HEK293 (cell line): ENCODE measurements at regions not wholly inside any gene's neighbourhood (a gene's known extent, or its start where the extent isn't known, plus 50 kb on each side); places are given as distances from the start of the nearest gene placed in this dataset.
A peak's percentile ranks its signal among the peaks of the same experiment; 100 is the strongest.

Experiments
- CTCF ChIA-PET: fragments of 350-600 bp; formaldehyde crosslinking; extraction: SDS; loops from one replicate; lab custom pipeline; 2021; ENCODE audit warnings: antibody characterized with exemption; lab: Yijun Ruan, JAX
- POLR2A ChIA-PET: fragments of 300-600 bp; formaldehyde crosslinking; extraction: SDS; loops from one replicate; lab custom pipeline; 2020; ENCODE audit warnings: antibody characterized with exemption, inconsistent platforms; lab: Yijun Ruan, JAX
- H3K27ac ChIP-seq: fragments of 200-500 bp; sonication (Bioruptor generic); 2 replicates; pipeline ENCODE4 v1.5.1; 2014; ENCODE audit warnings: low read depth, low read length, control low read depth, inconsistent platforms; ENCODE audit errors: extremely low read depth
- H3K36me3 ChIP-seq, 2 experiments: fragments of 200-500 bp in 1 of 2; sonication (Bioruptor generic) in 1 of 2; 1 replicate in 1 of 2; 2 replicates in 1 of 2; pipeline ENCODE4 v1.5.1; 2014 to 2017; ENCODE audit warnings: inconsistent platforms in 2 of 2, low read length in 2 of 2; ENCODE audit not compliant: control insufficient read depth in 2 of 2, insufficient read depth in 1 of 2
- H3K4me1 ChIP-seq: fragments of 200-500 bp; sonication (Bioruptor generic); 2 replicates; pipeline ENCODE4 v1.5.1; 2014; ENCODE audit warnings: mild to moderate bottlenecking, low read length, inconsistent platforms; ENCODE audit not compliant: control insufficient read depth, insufficient read depth
- H3K4me3 ChIP-seq: 2 replicates; pipeline ENCODE4 v1.5.1; 2011; ENCODE audit warnings: low read depth, mild to moderate bottlenecking, control low read depth, low read length, moderate library complexity
- H3K9me3 ChIP-seq: fragments of 200-500 bp; sonication (Bioruptor generic); 2 replicates; pipeline ENCODE4 v1.5.1; 2014; ENCODE audit warnings: low read depth, low read length, inconsistent platforms; ENCODE audit not compliant: control insufficient read depth, insufficient read depth
- AEBP2 ChIP-seq: fragments of 450-650 bp; formaldehyde crosslinking; IDR thresholded peaks from 2 replicates; pipeline ENCODE4 v1.5.1; 2016; ENCODE audit warnings: missing biosample characterization, missing genetic modification characterization, borderline replicate concordance
- FEZF1 ChIP-seq: fragments of 450-650 bp; formaldehyde crosslinking; IDR thresholded peaks from 2 replicates; pipeline ENCODE4 v1.5.1; 2016; ENCODE audit warnings: missing biosample characterization, missing genetic modification characterization
- GFI1B ChIP-seq: fragments of 450-650 bp; formaldehyde crosslinking; IDR thresholded peaks from 2 replicates; pipeline ENCODE4 v1.5.1; 2016; ENCODE audit warnings: missing biosample characterization, missing genetic modification characterization
- HOXD13 ChIP-seq: sonication (generic); formaldehyde crosslinking; IDR thresholded peaks from 2 replicates; pipeline ENCODE4 v1.8.0; 2022; ENCODE audit warnings: missing genetic modification reagents, borderline replicate concordance
- OSR2 ChIP-seq: fragments of 450-650 bp; formaldehyde crosslinking; IDR thresholded peaks from 2 replicates; pipeline ENCODE4 v1.5.1; 2016; ENCODE audit warnings: missing biosample characterization, missing genetic modification characterization
- TRIM28 ChIP-seq: IDR thresholded peaks from 2 replicates; pipeline ENCODE4 v1.6.1; 2011; ENCODE audit warnings: low read length, control low read depth, borderline replicate concordance
- YY1 ChIP-seq: fragments of 450-650 bp; formaldehyde crosslinking; IDR thresholded peaks from 2 replicates; pipeline ENCODE4 v1.5.1; 2018; ENCODE audit warnings: missing biosample characterization, missing genetic modification characterization
- ZBTB17 ChIP-seq: fragments of 450-650 bp; formaldehyde crosslinking; IDR thresholded peaks from 2 replicates; pipeline ENCODE4 v1.5.1; 2016; ENCODE audit warnings: missing biosample characterization, missing genetic modification characterization
- ZBTB20 ChIP-seq: fragments of 450-650 bp; formaldehyde crosslinking; IDR thresholded peaks from 2 replicates; pipeline ENCODE4 v1.5.1; 2016; ENCODE audit warnings: missing biosample characterization, missing genetic modification characterization
- ZBTB21 ChIP-seq: fragments of 450-650 bp; formaldehyde crosslinking; IDR thresholded peaks from 2 replicates; pipeline ENCODE4 v1.5.1; 2017; ENCODE audit warnings: missing biosample characterization, missing genetic modification characterization
- ZEB2 ChIP-seq: fragments of 450-650 bp; formaldehyde crosslinking; IDR thresholded peaks from 2 replicates; pipeline ENCODE4 v1.5.1; 2016; ENCODE audit warnings: missing biosample characterization, missing genetic modification characterization
- ZNF133 ChIP-seq: fragments of 450-650 bp; formaldehyde crosslinking; IDR thresholded peaks from 2 replicates; pipeline ENCODE4 v1.5.1; 2016; ENCODE audit warnings: missing biosample characterization, missing genetic modification characterization
- ZNF138 ChIP-seq: fragments of 450-650 bp; formaldehyde crosslinking; IDR thresholded peaks from 2 replicates; pipeline ENCODE4 v1.5.1; 2016; ENCODE audit warnings: missing biosample characterization, missing genetic modification characterization, borderline replicate concordance
- ZNF169 ChIP-seq: fragments of 450-650 bp; formaldehyde crosslinking; IDR thresholded peaks from 2 replicates; pipeline ENCODE4 v1.5.1; 2016; ENCODE audit warnings: missing biosample characterization, missing genetic modification characterization
- ZNF2 ChIP-seq: fragments of 450-650 bp; formaldehyde crosslinking; IDR thresholded peaks from 2 replicates; pipeline ENCODE4 v1.5.1; 2016; ENCODE audit warnings: missing biosample characterization, missing genetic modification characterization
- ZNF280C ChIP-seq: fragments of 450-650 bp; formaldehyde crosslinking; IDR thresholded peaks from 2 replicates; pipeline ENCODE4 v1.5.1; 2016; ENCODE audit warnings: missing biosample characterization, missing genetic modification characterization
- ZNF335 ChIP-seq: fragments of 450-650 bp; formaldehyde crosslinking; conservative IDR thresholded peaks from 2 replicates; pipeline ENCODE4 v1.5.1; 2016; ENCODE audit warnings: missing biosample characterization, missing genetic modification characterization
- ZNF354C ChIP-seq: fragments of 450-650 bp; formaldehyde crosslinking; IDR thresholded peaks from 2 replicates; pipeline ENCODE4 v1.5.1; 2016; ENCODE audit warnings: missing biosample characterization, missing genetic modification characterization, low read depth, borderline replicate concordance
- ZNF366 ChIP-seq: fragments of 450-650 bp; formaldehyde crosslinking; conservative IDR thresholded peaks from 2 replicates; pipeline ENCODE4 v1.5.1; 2016; ENCODE audit warnings: missing biosample characterization, missing genetic modification characterization
- ZNF394 ChIP-seq: fragments of 450-650 bp; formaldehyde crosslinking; IDR thresholded peaks from 2 replicates; pipeline ENCODE4 v1.5.1; 2016; ENCODE audit warnings: missing biosample characterization, missing genetic modification characterization, mild to moderate bottlenecking, moderate library complexity, borderline replicate concordance
- ZNF48 ChIP-seq: fragments of 450-650 bp; formaldehyde crosslinking; IDR thresholded peaks from 2 replicates; pipeline ENCODE4 v1.5.1; 2016; ENCODE audit warnings: missing biosample characterization, missing genetic modification characterization
- ZNF514 ChIP-seq: fragments of 450-650 bp; formaldehyde crosslinking; IDR thresholded peaks from 2 replicates; pipeline ENCODE4 v1.5.1; 2016; ENCODE audit warnings: missing biosample characterization, missing genetic modification characterization
- ZNF529 ChIP-seq: fragments of 450-650 bp; formaldehyde crosslinking; IDR thresholded peaks from 2 replicates; pipeline ENCODE4 v1.5.1; 2017; ENCODE audit warnings: missing genetic modification characterization, missing biosample characterization; ENCODE audit not compliant: insufficient replicate concordance
- ZNF629 ChIP-seq: fragments of 450-650 bp; formaldehyde crosslinking; IDR thresholded peaks from 2 replicates; pipeline ENCODE4 v1.5.1; 2017; ENCODE audit warnings: missing biosample characterization, missing genetic modification characterization
- ZNF664 ChIP-seq: fragments of 450-650 bp; formaldehyde crosslinking; IDR thresholded peaks from 2 replicates; pipeline ENCODE4 v1.5.1; 2016; ENCODE audit warnings: missing biosample characterization, missing genetic modification characterization
- ZNF785 ChIP-seq: fragments of 450-650 bp; formaldehyde crosslinking; IDR thresholded peaks from 2 replicates; pipeline ENCODE4 v1.5.1; 2016; ENCODE audit warnings: missing biosample characterization, missing genetic modification characterization
- TF ChIP-seq, protein P1 (sequence below): fragments of 450-650 bp; formaldehyde crosslinking; IDR thresholded peaks from 2 replicates; pipeline ENCODE4 v1.5.1; 2017; ENCODE audit warnings: missing biosample characterization, missing genetic modification characterization
- TF ChIP-seq, protein P2 (sequence below): fragments of 450-650 bp; formaldehyde crosslinking; IDR thresholded peaks from 2 replicates; pipeline ENCODE4 v1.5.1; 2016; ENCODE audit warnings: missing biosample characterization, missing genetic modification characterization
- TF ChIP-seq, protein P3 (sequence below): fragments of 450-650 bp; formaldehyde crosslinking; IDR thresholded peaks from 2 replicates; pipeline ENCODE4 v1.5.1; 2017; ENCODE audit warnings: missing biosample characterization, missing genetic modification characterization

DNA sequence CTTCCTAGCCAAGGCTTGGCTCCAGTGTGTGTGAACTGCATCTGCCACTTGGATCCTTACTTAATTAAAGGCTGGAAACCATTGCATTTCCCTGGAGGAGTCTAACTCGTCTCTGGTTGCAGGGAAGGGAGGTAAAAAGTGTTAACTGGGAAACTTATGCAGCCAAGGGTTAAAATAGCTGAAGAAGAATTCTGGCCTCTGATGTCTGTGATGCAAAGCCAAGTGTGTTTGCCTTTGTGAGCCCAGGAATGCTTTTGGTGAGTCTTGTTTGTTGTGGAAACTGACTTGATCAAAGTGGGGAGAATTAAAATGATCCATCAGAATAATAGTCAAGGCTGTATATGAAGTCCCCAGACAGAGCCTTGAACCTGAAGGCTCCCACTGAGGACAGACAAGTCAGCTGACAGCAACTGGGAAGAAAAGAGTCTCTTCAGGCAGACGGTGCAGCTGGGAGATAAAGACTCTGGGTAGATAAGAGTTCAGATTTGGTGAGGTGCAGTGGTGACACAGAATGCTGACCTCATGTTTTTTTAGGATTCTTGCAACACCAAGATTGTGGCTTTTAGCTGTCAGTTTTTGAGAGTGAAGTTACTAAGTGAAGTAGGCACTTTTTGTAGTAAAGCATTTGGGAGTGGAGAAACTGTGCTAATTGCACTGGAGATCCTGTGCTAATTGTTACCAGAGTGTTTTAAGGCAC is 59.5 kb upstream of the WLS start:
- Histone ChIP-seq H3K36me3 (no peaks in the 10 kb centered on the region), H3K4me1 (peaks cover 7% of the 10 kb centered on the region), H3K9me3 (no peaks in the 10 kb centered on the region), H3K4me3 (no peak overlapping the region), H3K27ac (no peak overlapping the region)
- CTCF ChIA-PET: no interaction called here
- POLR2A ChIA-PET: interaction anchor here (0.8 kb wide), 1 partner anchor 60 kb away, joined by 3 read pairs; the partner anchor contains the start of gene WLS
- TF ChIP-seq ZBTB17: peak; percentile 15; the same call in 1 of the 2 replicates
- no peak for TF ChIP-seq ZNF169 (tag by site-specific recombination)
- TF ChIP-seq, protein P1, sequence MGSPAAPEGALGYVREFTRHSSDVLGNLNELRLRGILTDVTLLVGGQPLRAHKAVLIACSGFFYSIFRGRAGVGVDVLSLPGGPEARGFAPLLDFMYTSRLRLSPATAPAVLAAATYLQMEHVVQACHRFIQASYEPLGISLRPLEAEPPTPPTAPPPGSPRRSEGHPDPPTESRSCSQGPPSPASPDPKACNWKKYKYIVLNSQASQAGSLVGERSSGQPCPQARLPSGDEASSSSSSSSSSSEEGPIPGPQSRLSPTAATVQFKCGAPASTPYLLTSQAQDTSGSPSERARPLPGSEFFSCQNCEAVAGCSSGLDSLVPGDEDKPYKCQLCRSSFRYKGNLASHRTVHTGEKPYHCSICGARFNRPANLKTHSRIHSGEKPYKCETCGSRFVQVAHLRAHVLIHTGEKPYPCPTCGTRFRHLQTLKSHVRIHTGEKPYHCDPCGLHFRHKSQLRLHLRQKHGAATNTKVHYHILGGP (tag by site-specific recombination): no peak
- TF ChIP-seq ZNF335 (tag by site-specific recombination): peak; percentile 72
- TF ChIP-seq HOXD13 (CRISPR knock-in tag): no peak
- TF ChIP-seq ZEB2: 0 out of 2 replicates have a peak, but pooled peaks have one; percentile 23
- no peak for TF ChIP-seq ZNF514 (tag by site-specific recombination)
- TF ChIP-seq ZNF48 (tag by site-specific recombination): no peak
- TF ChIP-seq ZNF394: 0 out of 2 replicates have a peak, but pooled peaks have one; percentile 31
- TF ChIP-seq AEBP2 (tag by site-specific recombination): no peak
- TF ChIP-seq ZNF138 (tag by site-specific recombination): no peak
- TF ChIP-seq, protein P2, sequence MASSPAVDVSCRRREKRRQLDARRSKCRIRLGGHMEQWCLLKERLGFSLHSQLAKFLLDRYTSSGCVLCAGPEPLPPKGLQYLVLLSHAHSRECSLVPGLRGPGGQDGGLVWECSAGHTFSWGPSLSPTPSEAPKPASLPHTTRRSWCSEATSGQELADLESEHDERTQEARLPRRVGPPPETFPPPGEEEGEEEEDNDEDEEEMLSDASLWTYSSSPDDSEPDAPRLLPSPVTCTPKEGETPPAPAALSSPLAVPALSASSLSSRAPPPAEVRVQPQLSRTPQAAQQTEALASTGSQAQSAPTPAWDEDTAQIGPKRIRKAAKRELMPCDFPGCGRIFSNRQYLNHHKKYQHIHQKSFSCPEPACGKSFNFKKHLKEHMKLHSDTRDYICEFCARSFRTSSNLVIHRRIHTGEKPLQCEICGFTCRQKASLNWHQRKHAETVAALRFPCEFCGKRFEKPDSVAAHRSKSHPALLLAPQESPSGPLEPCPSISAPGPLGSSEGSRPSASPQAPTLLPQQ: peak; percentile 66; the same call in 1 of the 2 replicates
- TF ChIP-seq TRIM28: peak; percentile 72; the same call in 1 of the 2 replicates
- peak; percentile 34; the same call in 1 of the 2 replicates for TF ChIP-seq ZNF366 (tag by site-specific recombination)
- TF ChIP-seq ZBTB21: peak; percentile 57
- no peak for TF ChIP-seq ZNF785 (tag by site-specific recombination)
- TF ChIP-seq, protein P3, sequence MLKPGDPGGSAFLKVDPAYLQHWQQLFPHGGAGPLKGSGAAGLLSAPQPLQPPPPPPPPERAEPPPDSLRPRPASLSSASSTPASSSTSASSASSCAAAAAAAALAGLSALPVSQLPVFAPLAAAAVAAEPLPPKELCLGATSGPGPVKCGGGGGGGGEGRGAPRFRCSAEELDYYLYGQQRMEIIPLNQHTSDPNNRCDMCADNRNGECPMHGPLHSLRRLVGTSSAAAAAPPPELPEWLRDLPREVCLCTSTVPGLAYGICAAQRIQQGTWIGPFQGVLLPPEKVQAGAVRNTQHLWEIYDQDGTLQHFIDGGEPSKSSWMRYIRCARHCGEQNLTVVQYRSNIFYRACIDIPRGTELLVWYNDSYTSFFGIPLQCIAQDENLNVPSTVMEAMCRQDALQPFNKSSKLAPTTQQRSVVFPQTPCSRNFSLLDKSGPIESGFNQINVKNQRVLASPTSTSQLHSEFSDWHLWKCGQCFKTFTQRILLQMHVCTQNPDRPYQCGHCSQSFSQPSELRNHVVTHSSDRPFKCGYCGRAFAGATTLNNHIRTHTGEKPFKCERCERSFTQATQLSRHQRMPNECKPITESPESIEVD (tag by site-specific recombination): peak; percentile 64
- no peak for TF ChIP-seq ZNF529
- no peak; the same call in 1 of the 2 replicates for TF ChIP-seq ZNF664 (tag by site-specific recombination)
- TF ChIP-seq GFI1B (tag by site-specific recombination): no peak
- TF ChIP-seq ZBTB20 (tag by site-specific recombination): no peak
- no peak for TF ChIP-seq YY1 (tag by site-specific recombination)
- TF ChIP-seq FEZF1 (tag by site-specific recombination): peak; percentile 32; the same call in 1 of the 2 replicates
- TF ChIP-seq ZNF280C: no peak
- peak; percentile 60 for TF ChIP-seq ZNF629 (tag by site-specific recombination)
- TF ChIP-seq OSR2: no peak
- TF ChIP-seq ZNF133 (tag by site-specific recombination): no peak
- 0 out of 2 replicates have a peak, but pooled peaks have one; percentile 33 for TF ChIP-seq ZNF2 (tag by site-specific recombination)
- TF ChIP-seq ZNF354C: no peak
